NCI-H446 treated with DMSO at 0.1 percent for 48 hours (cell line): ENCODE measurements at regions not wholly inside any gene's neighbourhood (a gene's known extent, or its start where the extent isn't known, plus 50 kb on each side); places are given as distances from the start of the nearest gene placed in this dataset.
A peak's percentile ranks its signal among the peaks of the same experiment; 100 is the strongest.

Source experiments
- DNase-seq: peaks from one replicate; lab custom pipeline; 2025; lab: John Stamatoyannopoulos, UW

DNA sequence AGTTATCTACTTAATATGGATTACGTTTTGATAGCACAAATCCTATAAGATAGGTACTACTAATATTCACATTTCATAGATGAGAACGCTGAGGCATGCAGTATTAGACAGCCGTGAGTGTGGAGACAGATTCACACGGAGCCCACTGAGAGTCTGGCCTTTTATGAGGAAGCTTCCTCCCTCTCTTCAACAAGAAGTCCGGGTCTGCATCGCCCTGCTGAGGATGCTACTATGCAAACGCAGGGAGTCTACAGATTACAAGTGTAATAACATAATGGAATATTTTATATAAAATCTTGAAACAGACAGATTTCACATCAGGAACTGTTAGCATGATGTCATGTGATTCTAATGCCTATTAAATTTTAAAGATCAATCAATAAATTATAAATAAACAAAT lies 255.9 kb upstream of the GLI3 start:
- no peak for DNase-seq

DNA sequence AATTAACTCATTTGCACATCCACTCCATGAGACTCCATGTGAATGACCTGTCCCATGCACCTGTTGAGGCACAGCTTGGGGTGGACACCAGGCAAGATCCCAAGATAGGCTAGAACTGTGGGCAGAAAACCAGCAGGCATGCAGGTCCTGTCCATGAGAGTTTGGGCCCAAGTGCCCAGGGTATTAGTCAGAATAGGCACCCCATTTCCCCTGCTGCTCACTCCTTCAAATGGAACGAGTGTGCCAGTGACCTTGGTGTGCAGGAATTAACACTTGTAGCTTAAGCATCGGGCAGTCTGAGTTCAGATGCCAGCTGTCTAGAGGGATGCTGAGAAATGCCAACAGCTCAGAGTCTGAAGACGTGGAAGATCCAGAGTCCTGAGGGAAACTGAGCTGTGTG lies 254.1 kb upstream of the GLI3 start:
- DNase-seq = no peak

DNA sequence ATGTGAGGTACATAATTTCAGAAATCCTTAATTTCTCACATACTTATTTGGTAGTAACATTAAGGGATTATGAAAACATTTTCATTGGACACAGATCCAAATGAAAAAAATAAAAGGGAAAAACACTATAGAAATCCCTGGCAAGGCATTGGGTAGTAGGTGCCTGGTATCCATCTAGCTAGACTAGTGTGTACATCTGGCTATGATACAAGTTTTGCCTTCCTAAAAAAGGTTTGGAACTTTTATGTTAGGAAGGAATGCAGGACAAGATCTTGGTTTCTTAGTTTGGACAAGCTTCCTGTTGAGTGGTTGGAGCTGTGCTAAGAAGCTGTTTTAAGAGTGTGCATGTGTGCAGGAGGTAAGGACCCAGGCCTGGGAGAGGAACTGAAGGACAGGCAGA lies 252.3 kb upstream of the GLI3 start:
- no peak for DNase-seq

DNA sequence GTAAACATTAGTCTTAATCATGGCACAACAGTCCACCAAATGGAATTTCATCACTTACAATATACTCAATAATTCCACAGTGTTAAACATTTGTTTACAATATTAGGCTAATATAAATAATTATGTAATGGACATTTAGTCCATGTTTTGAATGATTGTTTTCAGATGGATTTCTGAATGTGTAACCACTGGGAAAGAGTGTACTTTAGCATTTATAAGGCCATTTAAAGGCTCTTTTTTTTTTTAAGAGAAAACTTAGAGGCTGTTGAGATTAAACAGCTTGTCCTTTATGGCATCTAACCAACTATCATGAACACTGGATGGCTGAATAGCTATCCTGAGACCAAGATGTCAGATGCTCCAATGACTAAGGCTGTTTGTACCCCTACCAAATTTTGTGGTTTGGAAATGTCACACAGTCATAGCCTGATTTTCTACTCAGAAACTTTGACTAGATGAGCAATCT lies 248.3 kb upstream of the GLI3 start:
- DNase-seq = no peak

DNA sequence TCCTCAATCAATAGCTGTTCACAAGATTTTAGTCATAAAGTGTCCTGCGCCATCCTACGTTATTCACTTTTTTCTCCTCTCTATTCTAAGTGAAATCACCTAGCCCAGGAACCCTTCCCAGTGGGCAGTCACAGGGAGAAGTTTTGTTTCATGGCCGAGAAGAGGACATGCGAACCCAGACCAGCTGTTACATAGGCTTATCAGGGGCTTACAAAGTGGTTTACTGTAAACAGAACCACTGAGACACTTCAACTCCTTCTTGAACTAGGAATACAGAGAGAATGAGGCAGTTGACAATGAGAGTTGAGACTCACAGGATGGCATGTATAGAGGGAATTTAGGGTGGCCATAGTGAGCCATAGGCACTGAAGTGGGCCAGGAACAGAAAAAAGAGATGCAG lies 246.9 kb upstream of the GLI3 start:
- DNase-seq = no peak

DNA sequence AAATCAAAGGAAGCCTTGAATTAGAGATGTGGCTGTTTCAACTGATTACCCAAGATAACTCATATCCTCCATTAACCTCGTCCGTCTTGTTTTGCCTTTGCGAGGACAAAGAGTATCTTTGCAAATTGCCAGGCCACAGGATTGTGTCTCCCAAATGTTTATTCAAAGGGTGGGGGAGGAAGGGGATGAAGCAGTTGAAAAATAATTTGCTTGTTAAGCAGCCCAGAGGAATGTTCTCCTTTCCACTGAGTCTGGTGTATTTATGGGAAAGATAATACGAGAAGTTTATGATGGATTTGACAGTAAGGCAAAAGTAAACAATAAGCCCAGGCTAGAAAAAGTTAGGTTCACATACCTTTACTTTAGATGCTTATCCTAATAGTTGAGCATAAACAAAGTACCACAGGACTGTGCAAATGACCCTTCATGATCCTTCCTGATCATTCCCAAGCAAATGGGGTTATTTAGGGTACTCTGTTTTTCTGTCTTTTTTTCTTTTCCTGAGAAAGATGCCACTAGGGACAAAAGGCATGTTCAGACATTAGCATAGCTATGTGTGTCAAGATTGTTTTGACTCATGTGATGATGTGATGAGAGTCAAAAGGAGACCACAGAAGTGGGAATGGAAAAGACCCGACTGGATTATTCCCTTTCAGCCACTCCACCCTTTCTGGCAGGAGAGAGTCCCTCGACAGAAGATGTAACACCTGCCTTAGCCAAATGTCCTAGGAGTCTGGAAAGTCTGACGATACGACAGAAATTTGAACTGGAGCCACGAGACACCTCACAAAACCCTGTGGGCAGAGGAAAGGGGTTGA lies 243.0 kb upstream of the GLI3 start:
- DNase-seq = no peak

DNA sequence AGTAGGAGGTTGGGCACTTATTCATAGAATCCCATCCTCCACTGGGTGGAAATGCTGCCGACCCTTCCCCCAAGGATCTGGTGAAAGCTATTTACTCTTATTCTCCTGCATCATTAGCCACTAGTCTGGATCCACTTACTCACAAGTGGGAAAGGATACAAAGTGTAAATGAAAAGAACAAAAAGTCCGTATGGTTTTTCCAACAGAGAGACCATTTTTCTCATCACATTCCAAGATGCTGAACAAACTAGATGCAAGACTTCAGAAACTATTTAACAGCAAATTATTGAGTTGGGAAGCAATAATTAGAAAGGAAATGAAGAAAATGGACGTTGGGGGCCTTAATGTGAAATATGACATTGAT lies 242.4 kb upstream of the GLI3 start:
- no peak for DNase-seq

DNA sequence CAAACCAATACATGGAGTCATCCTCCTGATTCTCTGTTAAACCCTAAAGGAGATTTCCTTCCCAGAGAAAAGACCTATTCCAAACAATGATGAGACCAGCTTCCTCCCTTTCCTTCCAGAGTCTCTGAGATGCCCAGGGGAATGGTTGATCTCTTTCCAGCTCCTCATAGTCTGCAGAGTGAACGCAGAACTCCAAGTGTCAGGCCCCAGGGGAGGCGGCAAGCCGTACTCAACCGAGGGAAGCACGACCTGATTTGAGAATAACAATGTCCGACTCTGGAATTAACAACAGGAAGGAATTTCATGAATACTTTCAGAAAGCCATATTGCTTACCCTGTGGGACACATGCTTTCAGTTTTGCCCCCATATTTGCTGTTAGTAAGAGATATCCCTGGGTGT lies 241.7 kb upstream of the GLI3 start:
- no peak for DNase-seq

DNA sequence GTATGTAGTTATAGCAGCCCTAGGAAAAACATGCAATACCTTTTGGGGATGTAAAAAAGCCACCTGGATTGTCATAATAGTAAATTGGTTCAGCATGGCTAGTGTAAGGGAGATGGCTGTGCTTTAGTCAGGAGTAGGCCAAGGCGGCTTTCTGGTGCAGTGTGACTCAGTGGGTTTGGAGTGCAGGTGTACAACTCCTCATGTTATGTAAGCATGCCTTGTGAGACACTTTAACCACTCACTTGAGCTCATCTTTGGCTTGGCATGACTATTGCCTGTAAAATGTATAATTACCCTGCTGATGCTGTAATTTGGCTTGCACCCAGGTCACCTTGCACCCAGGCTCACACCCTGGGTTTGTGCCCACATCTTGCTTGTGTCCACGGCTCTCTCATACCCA lies 239.2 kb upstream of the GLI3 start:
- DNase-seq = no peak

DNA sequence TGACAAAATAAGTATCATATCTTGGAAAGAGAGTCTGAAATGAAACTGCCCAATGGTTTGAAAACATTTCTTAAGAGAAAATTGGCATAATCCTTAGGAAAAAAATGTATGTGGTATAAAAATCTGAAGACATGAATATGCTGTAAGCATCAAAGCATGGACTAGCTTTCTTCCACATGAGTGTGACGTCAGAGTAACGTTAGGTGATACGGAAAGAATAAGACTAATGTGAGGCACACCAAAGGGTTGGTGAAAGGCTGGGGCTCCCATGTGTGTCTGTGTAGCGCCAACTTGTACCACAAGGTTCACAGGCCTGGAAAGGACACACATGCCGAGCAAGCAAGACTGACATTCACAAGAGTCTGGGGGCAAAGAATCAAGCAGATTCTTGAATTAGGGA lies 238.1 kb upstream of the GLI3 start:
- DNase-seq = no peak

DNA sequence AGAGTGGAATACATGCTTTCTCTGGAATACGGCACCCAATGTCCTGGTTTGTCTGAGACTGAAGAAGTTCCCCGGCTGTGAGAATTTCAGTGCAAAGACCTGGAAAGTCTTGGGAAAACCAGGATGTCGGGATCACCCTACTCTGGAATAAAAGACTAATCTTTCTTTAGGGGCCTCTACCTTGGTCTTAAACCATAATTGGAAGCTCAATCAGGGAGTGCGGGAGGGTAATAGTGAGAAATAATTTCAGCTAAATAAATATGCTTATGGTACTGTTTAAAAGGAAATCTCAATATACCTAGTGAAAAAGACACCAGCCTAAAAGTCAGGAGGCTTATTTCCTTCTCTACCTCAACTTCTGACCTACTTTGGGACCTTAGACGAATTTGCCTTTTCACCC lies 236.1 kb upstream of the GLI3 start:
- no peak for DNase-seq

DNA sequence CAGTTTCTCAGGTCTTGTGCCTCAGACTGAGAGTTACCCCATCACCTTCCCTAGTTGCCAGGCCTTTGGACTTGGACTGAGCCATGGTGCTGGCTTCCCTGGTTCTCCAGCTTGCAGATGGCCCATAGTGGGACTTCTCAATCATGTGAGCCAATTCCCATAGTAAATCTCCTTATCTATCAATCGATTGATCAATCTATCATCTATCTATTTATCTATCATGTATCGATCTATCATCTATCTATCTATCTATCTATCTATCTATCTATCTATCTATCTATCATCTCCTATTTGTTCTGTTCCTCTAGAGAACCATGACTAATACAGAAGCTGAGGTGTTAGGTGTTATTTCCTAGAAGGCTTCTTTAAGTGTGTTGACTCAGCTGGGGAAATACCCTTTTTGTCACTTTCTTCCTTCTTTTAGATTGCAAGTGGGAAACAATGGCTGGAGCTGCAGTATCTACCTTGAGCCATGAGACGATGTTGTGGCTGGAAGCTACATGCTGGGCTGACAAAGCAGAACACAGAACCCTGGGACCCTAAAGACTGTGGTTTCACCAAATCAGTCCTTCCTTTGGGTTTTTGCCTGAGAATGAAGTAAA lies 234.7 kb upstream of the GLI3 start:
- DNase-seq = no peak

DNA sequence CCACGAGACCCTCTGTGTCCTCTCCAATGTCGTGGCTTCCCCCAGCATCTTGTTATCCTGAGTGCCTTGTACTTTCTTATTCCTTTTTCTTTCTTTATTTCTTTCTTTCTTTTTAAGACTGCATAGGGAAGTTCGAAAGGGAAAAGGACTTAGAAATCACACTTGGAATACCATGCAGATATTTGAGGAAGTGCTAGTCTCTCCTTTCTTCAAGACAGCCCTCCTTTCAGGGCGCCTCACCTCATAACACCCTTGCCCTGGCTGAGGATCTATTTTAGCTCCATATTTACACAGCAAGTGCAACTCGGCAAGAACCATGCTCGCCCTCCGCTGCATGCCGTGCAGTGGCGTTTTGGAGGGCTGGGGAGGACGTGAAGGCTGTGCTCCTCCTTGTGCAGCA lies 232.3 kb upstream of the GLI3 start:
- peak; percentile 83 for DNase-seq

DNA sequence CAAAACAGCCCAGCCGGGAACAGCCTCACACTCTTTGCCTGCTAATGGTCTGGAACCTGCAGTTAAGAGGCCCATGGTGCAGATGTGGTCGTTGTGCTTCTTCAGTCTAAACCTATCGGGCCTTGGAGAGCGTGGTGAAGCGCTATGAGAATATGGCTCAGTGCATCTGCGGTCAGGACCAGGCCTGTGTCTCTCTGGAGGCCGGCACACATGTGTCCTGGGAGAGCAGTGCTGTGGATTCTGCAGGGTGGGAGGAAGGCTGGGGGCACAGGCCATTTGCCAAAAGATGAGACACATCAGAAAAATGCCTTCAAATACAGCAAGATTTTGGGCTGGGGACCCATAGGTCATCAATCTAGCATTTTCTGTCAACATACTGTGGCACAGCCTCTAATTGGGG lies 231.5 kb upstream of the GLI3 start:
- DNase-seq = no peak

DNA sequence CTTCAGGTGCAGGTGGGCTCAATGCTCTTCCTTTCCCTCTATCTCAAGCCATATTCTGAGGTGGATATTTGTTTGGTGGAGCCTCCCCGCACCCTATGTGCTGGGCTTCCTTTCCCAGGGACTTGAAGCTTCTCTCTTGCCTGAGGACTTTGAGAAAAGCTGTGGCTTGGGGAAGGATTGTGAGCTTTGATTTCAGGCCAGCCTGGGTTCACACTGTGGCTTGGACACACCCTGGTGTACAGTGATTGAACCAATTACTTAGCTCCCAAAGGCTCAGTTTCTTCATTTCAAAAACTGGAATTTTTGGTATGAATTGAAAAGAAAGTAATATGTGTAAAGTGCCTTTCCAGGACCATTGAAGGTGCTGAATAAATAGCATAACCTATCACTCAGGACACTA lies 224.5 kb upstream of the GLI3 start:
- no peak for DNase-seq

DNA sequence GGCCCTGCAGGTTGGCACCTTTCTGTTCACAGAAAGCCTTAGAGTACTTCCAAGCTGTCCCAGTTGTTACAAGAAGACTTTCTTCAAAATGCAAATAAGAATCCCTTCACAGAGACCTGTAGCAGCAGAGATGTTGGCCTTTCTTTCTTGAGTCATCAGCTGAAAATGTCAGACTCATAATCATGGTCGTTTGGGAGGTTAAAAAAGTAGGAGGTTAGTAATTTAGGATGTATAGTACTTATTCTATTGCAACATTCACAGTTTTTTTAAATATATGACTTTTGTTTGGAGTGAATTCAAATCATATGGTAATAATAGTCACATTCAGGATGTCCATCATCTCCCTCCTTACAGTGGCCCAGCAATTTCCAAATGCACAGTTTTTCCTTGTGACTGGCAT lies 223.9 kb upstream of the GLI3 start:
- DNase-seq = no peak

DNA sequence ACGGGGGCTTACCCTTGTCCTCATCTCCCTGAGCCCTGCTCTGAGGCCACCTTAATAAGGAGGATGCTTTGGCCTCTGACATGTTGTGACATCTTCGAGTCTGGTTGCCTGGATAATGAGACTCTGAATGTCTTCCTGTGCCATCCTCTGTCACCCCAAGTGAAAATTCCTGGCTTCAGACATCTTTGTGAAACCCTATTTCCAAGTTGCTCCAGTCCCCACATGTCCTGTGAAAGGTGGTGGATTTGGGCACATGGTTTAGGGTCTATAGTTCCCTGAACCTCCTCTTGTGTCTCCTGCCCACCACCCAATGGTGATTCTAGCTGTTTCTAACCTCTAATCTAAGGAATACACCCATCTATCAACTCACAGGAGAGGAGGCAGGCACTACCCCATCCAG lies 223.1 kb upstream of the GLI3 start:
- no peak for DNase-seq

DNA sequence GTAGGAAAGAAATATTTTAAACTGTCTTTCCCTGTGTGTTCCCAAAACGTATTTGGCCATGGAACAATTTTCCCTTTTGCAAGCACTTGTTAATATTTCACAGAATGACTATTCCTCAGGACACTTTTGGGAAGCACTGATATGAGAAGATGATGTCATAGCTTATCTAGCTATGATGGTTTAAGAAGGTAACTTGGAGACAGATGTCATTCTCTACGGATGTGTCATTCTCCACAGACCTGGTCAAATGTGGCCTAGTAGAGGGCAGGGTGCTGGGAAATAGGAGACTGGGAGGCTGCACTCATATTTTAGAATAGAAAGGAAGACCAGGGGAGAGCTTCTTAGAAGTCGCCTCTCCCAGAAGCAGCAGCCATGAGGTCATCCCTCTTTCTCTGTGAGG lies 220.7 kb upstream of the GLI3 start:
- no peak for DNase-seq

DNA sequence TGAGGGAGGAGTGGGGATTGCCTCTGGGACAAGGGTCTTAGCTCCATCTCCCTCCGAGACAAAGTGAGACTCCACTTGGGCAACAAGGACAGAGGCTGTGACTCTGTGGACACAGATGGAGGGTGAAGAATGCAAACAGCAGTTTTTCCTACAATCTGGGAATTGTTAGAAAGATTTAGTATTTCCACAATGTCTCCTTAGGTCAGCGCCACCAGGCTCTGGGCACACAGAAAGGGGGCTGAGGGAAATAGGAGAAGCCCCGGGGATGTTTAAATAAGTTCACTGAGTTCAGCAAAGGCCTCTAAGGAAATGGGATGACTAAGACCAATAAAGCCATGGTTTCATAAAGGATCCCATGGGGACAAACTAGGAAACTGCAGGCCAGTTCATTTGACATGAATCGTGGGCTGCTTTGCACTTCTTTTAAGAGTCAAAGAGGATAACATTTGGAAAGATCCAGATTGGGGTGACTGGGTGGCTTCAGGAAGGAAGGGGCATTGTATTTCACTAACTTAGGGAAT lies 219.8 kb upstream of the GLI3 start:
- DNase-seq = no peak

DNA sequence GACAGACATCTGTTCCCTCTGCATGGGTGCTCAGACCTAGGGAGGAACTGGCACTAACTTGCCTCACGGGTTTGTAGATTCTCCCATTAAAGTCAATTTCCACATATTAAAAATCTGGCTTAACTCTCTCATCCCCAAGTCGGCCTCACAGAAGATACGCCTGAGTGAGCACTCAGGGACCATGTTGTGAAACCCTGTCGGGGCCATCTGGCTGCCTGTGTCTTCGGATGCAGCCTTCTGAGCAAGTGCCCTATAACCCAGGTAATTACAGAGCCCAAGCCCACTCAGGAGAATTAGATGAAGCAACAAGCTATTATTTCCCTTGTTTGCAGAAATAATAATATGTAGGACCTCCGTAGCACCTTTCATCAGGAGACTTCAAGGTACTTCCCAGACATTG lies 219.3 kb upstream of the GLI3 start:
- no peak for DNase-seq

DNA sequence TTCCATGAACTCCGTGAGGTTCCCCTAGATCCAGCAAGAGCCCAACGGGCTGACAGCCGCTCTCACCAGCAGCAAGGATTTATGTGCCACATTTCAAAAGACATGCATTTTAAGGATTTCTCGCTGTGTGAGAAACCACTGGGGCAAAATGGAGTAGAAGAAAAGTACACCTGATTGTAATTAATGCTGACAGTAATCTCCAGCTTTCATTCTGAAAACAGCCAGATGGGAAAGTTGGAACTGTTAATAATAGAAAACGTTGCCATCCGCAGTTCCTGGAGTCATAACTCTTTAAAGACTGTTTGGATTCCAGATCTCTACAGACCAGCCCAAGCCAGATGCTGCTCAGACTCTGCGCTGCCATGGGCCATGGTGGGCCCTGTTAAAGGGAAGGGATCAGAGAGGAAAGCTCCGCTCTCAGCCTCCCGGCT lies 216.9 kb upstream of the GLI3 start:
- no peak for DNase-seq

DNA sequence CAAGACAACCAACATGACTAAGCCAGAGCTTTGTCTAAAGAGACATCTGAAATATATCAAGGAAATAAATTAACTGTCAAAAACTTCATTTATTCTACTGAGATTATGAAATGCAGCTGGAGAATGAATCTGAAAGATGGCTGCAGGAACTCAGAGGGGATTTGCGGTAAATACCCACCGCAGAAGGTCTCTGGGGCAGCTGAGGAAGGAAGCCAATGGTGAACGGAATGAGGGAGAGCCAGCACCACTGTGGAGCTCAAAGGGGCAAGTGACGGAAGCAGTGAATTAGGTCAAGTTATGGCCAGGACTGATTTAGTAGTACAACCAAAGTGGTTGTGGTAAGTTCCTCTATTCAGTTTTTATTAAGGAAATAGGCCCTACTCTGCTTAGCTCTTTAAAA lies 215.3 kb upstream of the GLI3 start:
- DNase-seq = no peak

DNA sequence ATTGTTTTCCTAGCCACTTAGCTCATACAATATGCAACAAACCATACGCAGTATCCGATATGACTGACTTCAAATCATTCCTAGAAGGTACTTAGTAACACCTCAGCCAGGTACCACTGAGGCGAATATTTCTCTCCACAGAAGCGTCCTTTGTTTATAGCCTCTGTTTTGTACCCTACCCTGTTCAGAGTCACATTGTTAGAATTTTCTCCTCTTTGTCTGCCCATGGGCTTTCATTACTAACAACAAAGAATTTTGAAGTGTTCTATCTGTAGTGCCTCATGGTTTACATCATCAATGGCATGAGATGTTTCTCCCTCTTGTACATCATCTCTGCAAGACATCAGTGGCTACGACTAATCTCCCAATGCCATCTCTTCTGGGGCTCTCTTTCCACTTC lies 212.4 kb upstream of the GLI3 start:
- DNase-seq = no peak

DNA sequence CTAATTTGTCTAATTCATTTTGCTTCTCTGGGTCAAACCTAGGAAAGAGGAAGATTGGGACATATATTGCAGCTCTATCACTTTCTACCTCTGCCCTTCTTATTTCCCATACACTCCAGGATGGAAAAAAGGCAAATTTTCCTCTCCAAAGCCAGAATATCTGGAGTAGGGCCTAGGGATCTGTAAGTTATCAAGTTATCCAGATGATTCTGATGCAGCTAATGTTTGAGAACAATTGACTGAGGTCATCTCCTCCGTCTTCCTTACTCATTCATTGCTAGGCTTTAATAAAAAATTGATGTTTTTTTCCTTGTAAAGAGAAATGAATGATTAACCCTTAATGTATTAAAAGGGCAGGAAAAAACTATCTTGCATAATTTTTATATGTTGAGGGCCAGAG lies 211.9 kb upstream of the GLI3 start:
- no peak for DNase-seq
